ENCODE measurements at regions not wholly inside any gene's neighbourhood (a gene's known extent, or its start where the extent isn't known, plus 50 kb on each side); places are given as distances from the start of the nearest gene placed in this dataset.

DNA sequence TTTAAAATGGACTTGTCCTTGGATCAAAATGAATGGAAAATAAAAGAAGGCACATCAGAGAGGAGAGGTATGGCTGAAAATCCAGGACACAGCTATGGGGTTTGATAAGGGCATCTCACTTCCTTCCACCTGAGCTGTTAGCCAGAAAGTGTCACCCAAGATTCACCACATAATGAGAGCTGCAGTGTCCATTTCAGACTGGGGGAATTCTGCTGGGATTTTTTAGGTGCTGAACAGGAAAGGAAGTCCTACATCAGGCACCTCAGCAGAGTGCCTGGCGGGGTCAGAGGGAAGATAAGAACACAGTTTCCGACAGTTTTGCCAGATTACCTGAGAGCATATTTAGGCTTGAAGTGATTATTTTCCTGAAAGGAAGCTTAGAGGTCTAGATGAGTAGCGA is 187.6 kb upstream of the HNMT start:
- TF ChIP-seq, protein P1, sequence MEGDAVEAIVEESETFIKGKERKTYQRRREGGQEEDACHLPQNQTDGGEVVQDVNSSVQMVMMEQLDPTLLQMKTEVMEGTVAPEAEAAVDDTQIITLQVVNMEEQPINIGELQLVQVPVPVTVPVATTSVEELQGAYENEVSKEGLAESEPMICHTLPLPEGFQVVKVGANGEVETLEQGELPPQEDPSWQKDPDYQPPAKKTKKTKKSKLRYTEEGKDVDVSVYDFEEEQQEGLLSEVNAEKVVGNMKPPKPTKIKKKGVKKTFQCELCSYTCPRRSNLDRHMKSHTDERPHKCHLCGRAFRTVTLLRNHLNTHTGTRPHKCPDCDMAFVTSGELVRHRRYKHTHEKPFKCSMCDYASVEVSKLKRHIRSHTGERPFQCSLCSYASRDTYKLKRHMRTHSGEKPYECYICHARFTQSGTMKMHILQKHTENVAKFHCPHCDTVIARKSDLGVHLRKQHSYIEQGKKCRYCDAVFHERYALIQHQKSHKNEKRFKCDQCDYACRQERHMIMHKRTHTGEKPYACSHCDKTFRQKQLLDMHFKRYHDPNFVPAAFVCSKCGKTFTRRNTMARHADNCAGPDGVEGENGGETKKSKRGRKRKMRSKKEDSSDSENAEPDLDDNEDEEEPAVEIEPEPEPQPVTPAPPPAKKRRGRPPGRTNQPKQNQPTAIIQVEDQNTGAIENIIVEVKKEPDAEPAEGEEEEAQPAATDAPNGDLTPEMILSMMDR (IDR thresholded peaks at IDR 0.05; ENCODE audit: poor library complexity, severe bottlenecking), result no peak
- TF ChIP-seq, protein P2, sequence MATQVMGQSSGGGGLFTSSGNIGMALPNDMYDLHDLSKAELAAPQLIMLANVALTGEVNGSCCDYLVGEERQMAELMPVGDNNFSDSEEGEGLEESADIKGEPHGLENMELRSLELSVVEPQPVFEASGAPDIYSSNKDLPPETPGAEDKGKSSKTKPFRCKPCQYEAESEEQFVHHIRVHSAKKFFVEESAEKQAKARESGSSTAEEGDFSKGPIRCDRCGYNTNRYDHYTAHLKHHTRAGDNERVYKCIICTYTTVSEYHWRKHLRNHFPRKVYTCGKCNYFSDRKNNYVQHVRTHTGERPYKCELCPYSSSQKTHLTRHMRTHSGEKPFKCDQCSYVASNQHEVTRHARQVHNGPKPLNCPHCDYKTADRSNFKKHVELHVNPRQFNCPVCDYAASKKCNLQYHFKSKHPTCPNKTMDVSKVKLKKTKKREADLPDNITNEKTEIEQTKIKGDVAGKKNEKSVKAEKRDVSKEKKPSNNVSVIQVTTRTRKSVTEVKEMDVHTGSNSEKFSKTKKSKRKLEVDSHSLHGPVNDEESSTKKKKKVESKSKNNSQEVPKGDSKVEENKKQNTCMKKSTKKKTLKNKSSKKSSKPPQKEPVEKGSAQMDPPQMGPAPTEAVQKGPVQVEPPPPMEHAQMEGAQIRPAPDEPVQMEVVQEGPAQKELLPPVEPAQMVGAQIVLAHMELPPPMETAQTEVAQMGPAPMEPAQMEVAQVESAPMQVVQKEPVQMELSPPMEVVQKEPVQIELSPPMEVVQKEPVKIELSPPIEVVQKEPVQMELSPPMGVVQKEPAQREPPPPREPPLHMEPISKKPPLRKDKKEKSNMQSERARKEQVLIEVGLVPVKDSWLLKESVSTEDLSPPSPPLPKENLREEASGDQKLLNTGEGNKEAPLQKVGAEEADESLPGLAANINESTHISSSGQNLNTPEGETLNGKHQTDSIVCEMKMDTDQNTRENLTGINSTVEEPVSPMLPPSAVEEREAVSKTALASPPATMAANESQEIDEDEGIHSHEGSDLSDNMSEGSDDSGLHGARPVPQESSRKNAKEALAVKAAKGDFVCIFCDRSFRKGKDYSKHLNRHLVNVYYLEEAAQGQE (IDR thresholded peaks at IDR 0.05; ENCODE audit: borderline replicate concordance), result no peak
- no peak for TF ChIP-seq EZH2 (IDR thresholded peaks at IDR 0.05; ENCODE audit: borderline replicate concordance, insufficient read depth, low read length, poor library complexity, severe bottlenecking)
- TF ChIP-seq SMC3 (conservative IDR thresholded peaks at IDR 0.05; ENCODE audit: poor library complexity), result no peak
- TF ChIP-seq TAF1 (IDR thresholded peaks at IDR 0.05; ENCODE audit: low read depth), result no peak
- no peak for TF ChIP-seq MXI1 (conservative IDR thresholded peaks at IDR 0.05; ENCODE audit: poor library complexity, severe bottlenecking)
- TF ChIP-seq RAD21 (conservative IDR thresholded peaks at IDR 0.05), result no peak
